Nephron (organoid): ENCODE measurements at regions not wholly inside any gene's neighbourhood (a gene's known extent, or its start where the extent isn't known, plus 50 kb on each side); places are given as distances from the start of the nearest gene placed in this dataset.

ENCODE experiments used
- H3K27ac Mint-ChIP-seq, 3 experiments: 2 replicates each; pipeline ENCODE4 v1.8.0; 2020; ENCODE audit warnings: mixed read lengths in 3 of 3, mild to moderate bottlenecking in 2 of 3, moderate library complexity in 1 of 3
- H3K27me3 Mint-ChIP-seq: 2 replicates; pipeline ENCODE4 v1.8.0; 2021; ENCODE audit warnings: low read depth, mild to moderate bottlenecking, moderate library complexity, mixed read lengths
- H3K36me3 Mint-ChIP-seq: 2 replicates; pipeline ENCODE4 v1.8.0; 2020; ENCODE audit warnings: low read depth, mixed read lengths
- H3K4me1 Mint-ChIP-seq: 2 replicates; pipeline ENCODE4 v1.8.0; 2020; ENCODE audit warnings: mixed read lengths
- H3K4me3 Mint-ChIP-seq, 3 experiments: 2 replicates each; pipeline ENCODE4 v1.8.0; 2020; ENCODE audit warnings: mild to moderate bottlenecking in 3 of 3, mixed read lengths in 3 of 3, moderate library complexity in 2 of 3
- H3K9me3 Mint-ChIP-seq: 2 replicates; pipeline ENCODE4 v1.8.0; 2020; ENCODE audit warnings: mixed read lengths
- CTCF ChIP-seq, 3 experiments: fragments of 200-600 bp; sonication (generic); IDR thresholded peaks; one replicate each; pipeline ENCODE4 v1.5.0; 2021; ENCODE audit warnings: antibody characterized with exemption in 3 of 3; ENCODE audit not compliant: unreplicated experiment in 3 of 3

GRCh38 chr4:100095729-100096595 lies 94.3 kb downstream of the DDIT4L start:
- H3K27me3 Mint-ChIP-seq: peaks cover 4% of the 10 kb centered on the region
- no peaks in the 10 kb centered on the region for H3K9me3 Mint-ChIP-seq
- peak; percentile 67 to 75 (median 73) for TF ChIP-seq CTCF (IDR thresholded peaks at IDR 0.05; ENCODE audit: unreplicated experiment in 3 of 3)
- no peak overlapping the region for H3K4me3 Mint-ChIP-seq
- no peak overlapping the region for H3K27ac Mint-ChIP-seq
- peaks cover 14% of the 10 kb centered on the region for H3K4me1 Mint-ChIP-seq
- H3K36me3 Mint-ChIP-seq: no peaks in the 10 kb centered on the region

GRCh38 chr4:100093091-100093866 lies 97.0 kb downstream of the DDIT4L start:
- Mint-ChIP-seq H3K4me3 (no peak overlapping the region), H3K9me3 (no peaks in the 10 kb centered on the region), H3K36me3 (no peaks in the 10 kb centered on the region), H3K4me1 (peaks cover 14% of the 10 kb centered on the region), H3K27ac (peak overlapping the region; percentile 51 to 81 (median 60)), H3K27me3 (peaks cover 4% of the 10 kb centered on the region)
- peak; percentile 79 to 86 (median 84) for TF ChIP-seq CTCF (IDR thresholded peaks at IDR 0.05; ENCODE audit: unreplicated experiment in 3 of 3)

GRCh38 chr4:100087743-100088142 lies 102.5 kb downstream of the DDIT4L start:
- Mint-ChIP-seq H3K27me3 (no peaks in the 10 kb centered on the region), H3K4me3 (no peak overlapping the region), H3K36me3 (no peaks in the 10 kb centered on the region), H3K9me3 (no peaks in the 10 kb centered on the region), H3K4me1 (no peaks in the 10 kb centered on the region), H3K27ac (no peak overlapping the region)
- TF ChIP-seq CTCF (IDR thresholded peaks at IDR 0.05; ENCODE audit: unreplicated experiment in 3 of 3): no peak

- no peak for TF ChIP-seq CTCF (IDR thresholded peaks at IDR 0.05; ENCODE audit: unreplicated experiment in 3 of 3)
- H3K9me3 Mint-ChIP-seq: no peaks in the 10 kb centered on the region
- H3K27ac Mint-ChIP-seq: no peak overlapping the region
- H3K4me1 Mint-ChIP-seq: no peaks in the 10 kb centered on the region
- H3K4me3 Mint-ChIP-seq: no peak overlapping the region
- no peaks in the 10 kb centered on the region for H3K27me3 Mint-ChIP-seq
- no peaks in the 10 kb centered on the region for H3K36me3 Mint-ChIP-seq
Measured at GRCh38 chr4:100086766-100087431, 103.4 kb downstream of the DDIT4L start.

GRCh38 chr4:100084892-100085291 lies 105.4 kb downstream of the DDIT4L start:
- Mint-ChIP-seq H3K9me3 (no peaks in the 10 kb centered on the region), H3K4me1 (no peaks in the 10 kb centered on the region), H3K4me3 (no peak overlapping the region), H3K27ac (no peak overlapping the region), H3K36me3 (no peaks in the 10 kb centered on the region), H3K27me3 (no peaks in the 10 kb centered on the region)
- no peak for TF ChIP-seq CTCF (IDR thresholded peaks at IDR 0.05; ENCODE audit: unreplicated experiment in 3 of 3)
